ENCODE measurements at regions not wholly inside any gene's neighbourhood (a gene's known extent, or its start where the extent isn't known, plus 50 kb on each side); places are given as distances from the start of the nearest gene placed in this dataset.

DNA sequence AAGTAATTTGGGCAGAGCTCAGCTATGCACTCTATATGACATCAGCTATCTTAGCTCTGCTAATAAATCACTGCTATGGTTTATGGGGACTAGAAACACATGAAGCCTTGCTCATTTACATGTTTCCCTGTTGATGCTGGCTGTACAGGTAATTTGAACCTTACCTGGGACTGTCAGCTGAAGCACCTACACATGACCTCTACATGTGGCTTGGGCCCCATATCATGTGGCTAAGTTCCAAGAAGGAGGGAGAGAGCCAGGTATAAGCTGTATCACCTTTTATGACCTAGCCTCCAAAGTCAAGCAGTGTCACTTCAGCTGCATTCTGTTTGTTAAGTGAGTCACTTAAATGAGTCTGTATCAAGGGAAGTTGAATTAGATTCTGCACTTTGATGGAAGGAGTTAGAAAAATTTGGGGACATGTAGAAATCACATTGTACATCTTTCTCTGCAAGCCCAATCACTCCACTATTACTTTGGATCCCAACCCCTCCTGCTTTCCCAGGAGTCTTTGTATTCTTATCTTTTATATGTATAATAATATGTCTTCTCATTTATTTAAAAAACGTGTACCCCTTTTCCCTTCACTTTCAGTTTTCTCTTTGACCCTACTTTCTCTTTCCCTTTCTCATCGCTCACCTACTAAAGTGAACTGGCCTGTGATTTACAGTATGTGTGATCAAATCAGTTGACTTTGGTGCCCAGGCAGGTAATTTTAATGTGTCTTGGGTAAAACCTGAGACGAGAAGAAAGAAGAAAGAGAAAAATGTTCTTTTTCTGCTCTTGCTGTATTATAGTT lies 53.4 kb upstream of the PRKACB start:
- no peak overlapping the region for H3K4me3 ChIP-seq
- no peak for DNase-seq (ENCODE audit: low read depth in 1 of 2, low spot score in 2 of 2)
- H3K4me1 ChIP-seq (replicated peaks) = peaks cover 28% of the 10 kb centered on the region
- no peaks in the 10 kb centered on the region for H3K36me3 ChIP-seq
- H3K27ac ChIP-seq = no peak overlapping the region; the same call in 1 of the 2 replicates
- no peaks in the 10 kb centered on the region for H3K9me3 ChIP-seq (replicated peaks)
- H3K27me3 ChIP-seq (replicated peaks) = no peaks in the 10 kb centered on the region

DNA sequence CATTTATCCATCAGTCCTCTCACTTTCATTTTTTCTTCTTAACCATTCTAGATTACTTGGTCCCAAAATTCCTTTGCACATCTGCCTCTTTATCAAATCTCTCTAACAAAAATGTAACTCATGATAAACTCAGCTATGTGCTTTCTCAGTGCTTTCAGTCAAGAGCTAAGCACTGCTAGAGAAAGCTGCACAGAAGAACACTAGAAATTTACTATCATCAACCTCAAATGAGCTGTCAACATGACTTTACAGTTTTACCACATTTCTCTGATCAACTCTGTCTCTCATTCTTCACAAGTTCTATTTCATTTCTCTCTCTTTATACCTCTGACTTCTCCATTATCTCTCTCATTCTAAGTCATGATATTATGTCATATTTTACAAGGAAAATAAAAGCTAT lies 54.2 kb upstream of the PRKACB start:
- peaks cover 28% of the 10 kb centered on the region for H3K4me1 ChIP-seq (replicated peaks)
- H3K27ac ChIP-seq = peak overlapping the region; percentile 32
- H3K4me3 ChIP-seq = no peak overlapping the region
- no peaks in the 10 kb centered on the region for H3K36me3 ChIP-seq
- no peak for DNase-seq (ENCODE audit: low read depth in 1 of 2, low spot score in 2 of 2)
- H3K9me3 ChIP-seq (replicated peaks) = no peaks in the 10 kb centered on the region
- no peaks in the 10 kb centered on the region for H3K27me3 ChIP-seq (replicated peaks)

DNA sequence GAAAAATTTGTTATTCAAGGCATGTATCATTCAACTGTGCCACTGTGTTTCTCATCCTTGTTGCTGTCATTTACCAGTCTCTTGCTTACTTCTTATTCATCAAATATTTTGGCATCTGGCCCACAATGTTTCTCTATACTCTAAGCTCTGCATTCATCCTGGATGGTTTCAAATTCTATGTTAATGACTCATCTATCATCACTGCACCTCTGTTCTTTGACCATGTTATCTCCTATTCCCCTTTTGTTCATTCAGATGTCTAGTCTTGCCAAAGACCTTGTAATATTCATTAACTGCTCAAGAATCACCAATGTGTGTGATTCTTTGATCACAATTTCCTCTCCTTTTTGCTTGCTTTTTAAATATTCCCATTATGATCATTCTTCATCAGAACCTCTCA lies 54.6 kb upstream of the PRKACB start:
- peak; percentile 45 to 65 for DNase-seq (ENCODE audit: low read depth in 1 of 2, low spot score in 2 of 2)
- Histone ChIP-seq H3K4me3 (no peak overlapping the region), H3K36me3 (no peaks in the 10 kb centered on the region), H3K4me1 (replicated peaks) (peaks cover 28% of the 10 kb centered on the region), H3K27me3 (replicated peaks) (no peaks in the 10 kb centered on the region), H3K27ac (peak overlapping the region; percentile 32), H3K9me3 (replicated peaks) (no peaks in the 10 kb centered on the region)

DNA sequence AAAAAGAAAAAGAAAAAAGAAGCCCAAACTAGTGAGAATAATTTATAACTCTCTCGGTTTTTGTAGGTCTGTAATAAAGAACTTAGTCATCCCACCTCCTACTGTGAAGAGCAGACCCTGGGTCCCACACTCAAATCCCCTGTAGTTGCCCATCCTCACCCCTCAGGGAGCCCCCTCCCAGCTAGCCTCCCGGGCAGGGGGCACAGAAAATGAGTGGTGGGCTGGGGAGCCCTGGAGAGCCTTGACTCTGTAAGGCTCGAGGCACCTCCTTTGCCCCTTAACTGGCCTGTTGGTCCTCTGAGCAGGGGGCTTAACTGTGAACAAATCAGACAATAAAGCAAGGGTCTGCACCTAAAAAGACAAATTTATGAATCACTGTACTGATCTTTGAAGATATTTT lies 57.5 kb upstream of the PRKACB start:
- DNase-seq (ENCODE audit: low read depth in 1 of 2, low spot score in 2 of 2) = no peak

DNA sequence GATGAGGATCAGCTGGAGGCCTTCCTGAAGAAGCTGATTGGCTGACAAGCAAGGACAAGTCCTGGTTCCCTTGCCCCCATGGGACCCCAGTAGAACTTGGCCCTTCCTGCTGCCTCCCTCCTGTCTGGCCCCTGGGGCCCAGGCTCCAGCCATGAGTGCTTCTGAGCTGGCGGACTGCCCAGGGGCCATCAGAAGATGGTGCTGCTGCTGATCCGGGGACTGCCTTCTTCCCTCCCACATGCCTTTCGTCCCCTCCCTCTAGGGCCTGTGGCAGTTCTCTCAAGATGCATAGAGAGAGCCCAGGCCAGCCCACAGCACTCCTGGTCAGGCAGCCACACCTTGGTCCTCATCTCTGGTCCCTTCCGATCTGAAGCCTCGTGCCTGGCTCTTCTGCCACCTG lies 57.9 kb upstream of the PRKACB start:
- H3K27ac ChIP-seq = no peak overlapping the region
- no peaks in the 10 kb centered on the region for H3K9me3 ChIP-seq (replicated peaks)
- H3K4me3 ChIP-seq = no peak overlapping the region
- no peak for DNase-seq (ENCODE audit: low read depth in 1 of 2, low spot score in 2 of 2)
- H3K27me3 ChIP-seq (replicated peaks) = no peaks in the 10 kb centered on the region
- H3K36me3 ChIP-seq = no peaks in the 10 kb centered on the region
- H3K4me1 ChIP-seq (replicated peaks) = peaks cover 28% of the 10 kb centered on the region

More for the DNA sequence above, 57.5 kb upstream of the PRKACB start:
- H3K9me3 ChIP-seq (replicated peaks) = no peaks in the 10 kb centered on the region
- no peak overlapping the region for H3K4me3 ChIP-seq
- peaks cover 28% of the 10 kb centered on the region for H3K4me1 ChIP-seq (replicated peaks)
- no peaks in the 10 kb centered on the region for H3K36me3 ChIP-seq
- H3K27me3 ChIP-seq (replicated peaks) = no peaks in the 10 kb centered on the region
- no peak overlapping the region for H3K27ac ChIP-seq

DNA sequence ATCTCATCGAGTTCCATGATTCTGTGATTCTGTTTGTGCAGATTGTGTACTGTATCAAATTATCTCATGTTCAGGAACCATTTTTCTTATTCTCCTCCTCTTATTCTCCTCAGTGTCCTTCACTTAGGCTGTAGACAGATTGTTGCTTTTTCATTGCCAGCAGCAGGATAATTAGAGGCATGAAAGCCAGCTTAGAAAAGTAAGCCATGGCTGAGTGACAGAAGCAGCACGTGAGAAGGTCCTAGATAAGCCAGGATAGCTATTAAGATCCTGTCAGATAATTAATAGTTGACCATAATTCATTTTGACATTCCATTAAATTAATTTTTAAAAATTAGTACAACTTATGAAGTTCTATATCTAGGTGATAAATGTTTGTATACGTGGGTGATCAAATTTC lies 60.8 kb upstream of the PRKACB start:
- Histone ChIP-seq H3K36me3 (peaks cover under 1% of the 10 kb centered on the region; the same call in 1 of the 2 replicates), H3K9me3 (replicated peaks) (no peaks in the 10 kb centered on the region), H3K27me3 (replicated peaks) (no peaks in the 10 kb centered on the region), H3K4me3 (no peak overlapping the region), H3K27ac (no peak overlapping the region), H3K4me1 (replicated peaks) (peaks cover 5% of the 10 kb centered on the region; the same call in 1 of the 2 replicates)
- DNase-seq (ENCODE audit: low read depth in 1 of 2, low spot score in 2 of 2) = no peak

DNA sequence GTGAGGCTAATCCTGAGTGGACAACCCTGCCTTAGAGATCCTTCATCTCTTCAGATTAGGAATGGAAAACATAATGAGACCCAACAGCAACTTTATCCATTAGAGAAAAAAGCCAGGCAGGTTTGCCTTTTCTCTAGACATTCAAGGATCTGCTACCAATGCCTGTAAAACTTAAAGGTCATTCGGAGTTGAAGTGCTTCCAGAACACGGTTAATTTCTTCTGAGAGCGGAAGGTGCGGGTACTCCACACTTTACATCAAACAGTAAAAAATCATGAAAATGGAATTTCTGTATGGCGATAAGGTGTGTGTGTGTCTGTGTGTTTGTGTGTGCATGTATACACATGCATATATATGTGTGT lies 65.2 kb upstream of the PRKACB start:
- DNase-seq (ENCODE audit: low read depth in 1 of 2, low spot score in 2 of 2) = no peak
- no peaks in the 10 kb centered on the region for H3K27me3 ChIP-seq (replicated peaks)
- H3K4me3 ChIP-seq = peak overlapping the region; percentile 98
- H3K36me3 ChIP-seq = peaks cover 10% of the 10 kb centered on the region
- H3K27ac ChIP-seq = no peak overlapping the region
- H3K4me1 ChIP-seq (replicated peaks) = peaks cover 10% of the 10 kb centered on the region
- no peaks in the 10 kb centered on the region for H3K9me3 ChIP-seq (replicated peaks)

DNA sequence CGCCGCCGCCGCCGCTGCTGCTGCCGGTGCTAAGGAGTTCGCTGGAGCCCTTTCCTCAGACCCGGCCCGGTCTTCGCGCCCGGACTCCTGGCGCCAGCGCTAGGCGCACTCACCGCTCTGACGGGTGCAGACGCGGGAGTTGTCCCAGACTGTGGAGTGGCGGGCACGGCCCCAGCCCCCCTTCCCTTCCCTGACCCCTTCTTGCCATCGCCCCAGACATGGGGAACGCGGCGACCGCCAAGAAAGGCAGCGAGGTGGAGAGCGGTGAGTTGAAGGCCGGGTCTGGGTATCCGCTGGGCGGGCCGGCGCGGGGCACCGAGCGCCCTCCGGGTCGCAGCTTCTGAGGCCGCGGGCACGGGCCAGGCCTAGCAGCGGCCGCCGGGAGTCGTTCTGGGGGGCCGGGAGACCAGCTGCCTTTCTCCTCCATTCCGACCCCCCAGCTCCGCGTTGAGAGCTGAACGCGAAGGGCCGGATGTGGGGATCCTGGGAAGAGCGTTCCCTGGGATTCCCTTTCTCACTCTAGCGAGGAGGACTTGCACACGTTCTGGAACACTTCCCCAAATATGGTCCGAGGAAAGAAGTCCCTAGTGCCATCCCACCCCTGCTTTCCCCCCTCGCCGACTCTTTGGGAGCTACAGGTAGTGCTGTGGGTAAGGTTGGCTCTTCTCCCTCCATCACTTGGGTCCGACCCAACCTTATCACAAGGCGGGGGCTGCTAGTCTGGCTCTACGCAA lies 65.8 kb upstream of the PRKACB start:
- H3K27me3 ChIP-seq (replicated peaks) = no peaks in the 10 kb centered on the region
- no peaks in the 10 kb centered on the region for H3K9me3 ChIP-seq (replicated peaks)
- peaks cover 10% of the 10 kb centered on the region for H3K36me3 ChIP-seq
- DNase-seq (ENCODE audit: low read depth in 1 of 2, low spot score in 2 of 2) = peak in 1 of 2 experiments; percentile 71
- peak overlapping the region; percentile 98 for H3K4me3 ChIP-seq
- peaks cover 10% of the 10 kb centered on the region for H3K4me1 ChIP-seq (replicated peaks)
- H3K27ac ChIP-seq = peak overlapping the region; percentile 92

DNA sequence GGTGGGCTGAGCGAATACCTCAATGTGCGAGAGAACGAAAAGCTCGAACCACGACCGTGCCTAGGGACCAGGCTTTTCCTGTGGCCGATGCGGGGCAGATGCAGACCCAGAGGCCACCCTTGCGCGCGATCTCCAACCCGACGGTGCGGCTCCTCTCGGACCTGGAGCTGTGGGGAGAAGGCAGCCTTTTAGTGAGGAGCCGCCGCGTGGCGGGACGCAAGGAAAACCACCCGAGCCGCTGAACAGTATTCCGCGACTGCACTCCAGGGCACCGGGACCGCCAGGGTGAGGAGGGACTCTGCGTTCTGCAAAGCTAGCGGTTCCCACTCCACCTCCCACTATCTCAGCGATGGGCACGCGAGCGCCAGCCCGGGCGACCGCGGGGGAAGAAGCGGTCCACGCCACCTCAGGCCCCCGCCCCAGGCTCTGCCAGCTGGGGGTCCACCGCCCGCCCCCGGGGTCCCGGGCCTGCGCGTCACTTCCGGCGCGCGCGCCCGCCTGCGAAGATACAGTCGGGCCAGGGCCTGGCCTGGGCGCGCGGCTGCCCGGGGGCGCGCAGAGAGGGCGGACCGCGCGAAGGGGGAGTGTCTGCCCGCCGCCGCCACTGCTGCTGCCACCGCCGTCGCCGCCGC lies 66.5 kb upstream of the PRKACB start:
- Histone ChIP-seq H3K27ac (peak overlapping the region; percentile 92), H3K27me3 (replicated peaks) (no peaks in the 10 kb centered on the region), H3K4me1 (replicated peaks) (peaks cover 10% of the 10 kb centered on the region), H3K4me3 (peak overlapping the region; percentile 98), H3K36me3 (peaks cover 10% of the 10 kb centered on the region), H3K9me3 (replicated peaks) (no peaks in the 10 kb centered on the region)
- DNase-seq (ENCODE audit: low read depth in 1 of 2, low spot score in 2 of 2) = peak; percentile 78 to 86

DNA sequence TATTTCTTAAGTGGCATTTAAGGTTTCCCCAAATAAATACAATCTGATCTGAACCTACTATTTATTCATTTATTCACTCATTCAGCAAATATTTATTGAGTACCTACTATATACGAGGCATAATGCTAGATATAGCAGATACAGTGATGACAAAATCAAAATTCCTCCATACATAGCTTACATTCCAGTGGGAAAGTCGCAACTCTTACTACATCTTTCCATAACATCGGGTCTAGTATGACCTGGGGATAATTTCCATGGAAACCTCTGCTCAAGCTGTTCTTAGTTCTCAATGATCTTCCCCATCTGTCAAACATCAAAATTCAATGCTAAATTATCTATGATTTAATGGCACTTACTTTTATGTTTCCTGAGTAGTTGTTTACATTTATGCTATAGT lies 70.8 kb upstream of the PRKACB start:
- DNase-seq (ENCODE audit: low read depth in 1 of 2, low spot score in 2 of 2) = no peak
- no peak overlapping the region for H3K27ac ChIP-seq
- no peaks in the 10 kb centered on the region for H3K27me3 ChIP-seq (replicated peaks)
- peaks cover 5% of the 10 kb centered on the region for H3K4me1 ChIP-seq (replicated peaks)
- peaks cover 9% of the 10 kb centered on the region for H3K36me3 ChIP-seq
- no peak overlapping the region for H3K4me3 ChIP-seq
- H3K9me3 ChIP-seq (replicated peaks) = no peaks in the 10 kb centered on the region

DNA sequence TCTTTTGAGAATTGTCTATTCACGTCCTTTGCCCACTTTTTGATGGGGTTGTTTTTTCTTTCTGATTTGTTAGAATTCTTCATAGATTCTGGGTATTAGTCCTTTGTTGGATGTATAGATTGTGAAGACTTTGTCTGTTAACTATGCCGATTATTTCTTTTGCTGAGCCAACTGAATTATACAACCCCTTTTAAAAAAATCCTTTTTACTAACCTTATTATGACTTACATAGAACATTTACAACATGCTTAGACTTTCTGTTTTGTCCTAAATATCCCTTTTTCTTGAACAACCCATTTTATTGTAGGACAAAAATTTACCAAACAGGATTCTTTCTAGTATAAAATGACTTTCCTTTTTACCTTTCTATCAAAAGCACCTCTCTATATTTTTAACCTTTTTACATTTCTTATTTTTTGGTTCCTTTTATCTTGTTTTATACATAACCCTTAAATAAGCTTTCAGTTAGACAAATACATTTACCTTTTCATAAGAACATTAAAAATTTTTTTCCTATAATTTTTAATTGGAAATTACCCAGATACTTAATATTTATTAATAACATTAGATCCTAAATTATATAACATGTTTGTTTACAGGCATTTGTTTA lies 70.4 kb upstream of the TTLL7 start:
- no peak overlapping the region for H3K4me3 ChIP-seq
- DNase-seq (ENCODE audit: low read depth in 1 of 2, low spot score in 2 of 2) = peak in 1 of 2 experiments; percentile 5

DNA sequence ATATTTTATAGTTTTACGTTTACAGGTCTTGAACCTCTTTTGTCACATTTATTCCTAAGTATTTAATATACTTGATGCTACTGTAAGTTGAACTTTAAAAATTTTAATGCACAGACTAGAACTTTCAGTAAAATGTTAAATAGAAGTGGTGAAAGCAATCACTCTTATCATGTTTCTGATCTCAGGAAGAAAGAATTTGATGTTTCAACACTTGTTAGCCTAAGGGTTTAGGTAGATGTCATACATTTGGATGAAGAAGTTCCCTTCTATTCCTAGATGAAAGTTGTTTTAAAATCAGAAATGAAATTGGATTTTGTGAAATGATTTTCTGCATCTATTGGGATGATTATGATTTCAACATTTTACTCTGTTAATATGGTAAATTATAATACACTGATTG lies 63.6 kb upstream of the TTLL7 start:
- DNase-seq (ENCODE audit: low read depth in 1 of 2, low spot score in 2 of 2) = no peak
- H3K36me3 ChIP-seq = no peaks in the 10 kb centered on the region
- H3K4me1 ChIP-seq (replicated peaks) = no peaks in the 10 kb centered on the region; the same call in 1 of the 2 replicates
- H3K27ac ChIP-seq = no peak overlapping the region
- H3K27me3 ChIP-seq (replicated peaks) = no peaks in the 10 kb centered on the region
- no peak overlapping the region for H3K4me3 ChIP-seq
- no peaks in the 10 kb centered on the region for H3K9me3 ChIP-seq (replicated peaks)

More for the DNA sequence above, 70.4 kb upstream of the TTLL7 start:
- no peak overlapping the region for H3K27ac ChIP-seq
- H3K4me1 ChIP-seq (replicated peaks) = no peaks in the 10 kb centered on the region; the same call in 1 of the 2 replicates
- no peaks in the 10 kb centered on the region for H3K9me3 ChIP-seq (replicated peaks)
- H3K36me3 ChIP-seq = no peaks in the 10 kb centered on the region
- H3K27me3 ChIP-seq (replicated peaks) = no peaks in the 10 kb centered on the region

DNA sequence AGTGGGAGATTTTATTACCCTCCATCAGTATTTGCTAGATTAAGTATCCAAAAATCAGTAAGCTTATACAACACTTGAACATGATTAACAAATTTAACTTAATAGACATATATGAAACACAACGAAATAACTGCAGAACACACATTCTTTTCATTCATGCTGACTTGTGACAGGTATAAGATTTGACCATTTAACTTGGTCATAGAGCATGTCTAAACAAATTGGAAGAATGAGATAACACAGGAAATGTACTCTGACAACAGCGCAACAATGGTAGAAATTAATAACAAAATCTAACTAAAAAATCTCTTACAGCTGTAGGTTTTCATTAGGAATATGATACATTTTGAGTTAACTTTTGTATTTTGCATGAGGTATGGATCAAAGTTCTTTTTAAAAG lies 62.4 kb upstream of the TTLL7 start:
- no peaks in the 10 kb centered on the region for H3K4me1 ChIP-seq (replicated peaks)
- no peak for DNase-seq (ENCODE audit: low read depth in 1 of 2, low spot score in 2 of 2)
- no peaks in the 10 kb centered on the region for H3K36me3 ChIP-seq
- no peaks in the 10 kb centered on the region for H3K9me3 ChIP-seq (replicated peaks)
- H3K4me3 ChIP-seq = no peak overlapping the region
- H3K27me3 ChIP-seq (replicated peaks) = no peaks in the 10 kb centered on the region
- no peak overlapping the region for H3K27ac ChIP-seq
